ENCODE measurements at regions not wholly inside any gene's neighbourhood (a gene's known extent, or its start where the extent isn't known, plus 50 kb on each side); places are given as distances from the start of the nearest gene placed in this dataset.
"Not testable (repeated sequence)": the region's sequence is repeated elsewhere in the genome, so short reads cannot be mapped to it uniquely, and the experiment has no call there.

- DNase-seq: no peak
These were observed 746.1 kb upstream of the LRRTM1 start for GRCh38 chr2:81050580-81051095.

DNA sequence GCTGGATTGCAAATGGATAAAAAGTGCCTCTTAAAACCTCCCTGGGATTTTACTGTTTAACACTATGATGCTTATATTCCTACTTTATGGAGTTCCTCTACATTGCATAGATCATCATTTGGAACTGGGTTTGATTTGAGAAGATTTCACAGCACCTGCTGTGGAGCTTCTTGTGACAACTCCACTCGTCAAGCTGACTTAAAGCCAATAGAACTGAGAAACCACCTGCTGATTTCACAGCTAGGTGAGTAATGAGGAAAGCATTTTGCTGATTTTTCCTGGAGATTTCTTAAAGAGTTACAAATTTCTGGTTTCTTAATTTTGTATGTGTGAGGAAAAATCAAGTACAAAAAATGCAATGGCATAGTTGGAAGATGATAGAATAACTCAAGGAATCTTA, 739.1 kb upstream of the LRRTM1 start:
- no peak for DNase-seq

DNA sequence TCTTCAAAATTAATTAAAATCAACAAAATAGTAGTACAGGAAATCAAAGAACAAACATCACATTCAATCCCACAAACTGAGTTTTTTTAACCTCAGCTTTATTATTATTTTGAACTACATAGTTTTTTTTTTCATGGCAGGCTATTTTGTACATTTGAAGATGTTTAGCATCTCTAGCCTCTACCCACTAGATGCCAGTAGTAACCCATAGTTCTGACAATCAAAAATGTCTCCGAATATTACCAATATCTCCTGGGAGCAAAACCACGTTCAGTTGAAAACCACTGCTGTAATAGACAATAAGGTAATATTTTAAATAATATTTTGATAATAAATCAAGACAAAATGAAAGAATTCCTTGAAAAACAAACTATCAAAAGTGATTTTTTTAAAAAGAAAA, 702.6 kb upstream of the LRRTM1 start:
- DNase-seq: no peak

DNA sequence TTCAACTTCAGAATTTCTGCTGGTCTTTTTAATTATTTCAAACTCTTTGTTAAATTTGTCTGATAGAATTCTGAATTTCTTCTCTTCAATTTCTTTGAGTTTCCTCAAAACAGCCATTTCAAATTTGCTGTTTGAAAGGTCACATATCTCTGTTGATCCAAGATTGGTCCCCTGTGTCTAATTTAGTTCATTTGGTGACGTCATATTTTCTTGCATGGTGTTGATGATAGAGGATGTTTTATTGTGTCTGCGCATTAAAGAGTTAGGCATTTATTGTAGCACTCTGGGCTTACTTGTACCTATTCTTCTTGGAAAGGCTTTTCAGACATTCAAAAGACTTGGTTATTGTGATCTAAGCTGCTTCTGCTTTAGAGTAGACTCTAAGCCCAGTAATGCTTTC, 698.4 kb upstream of the LRRTM1 start:
- DNase-seq: no peak

DNA sequence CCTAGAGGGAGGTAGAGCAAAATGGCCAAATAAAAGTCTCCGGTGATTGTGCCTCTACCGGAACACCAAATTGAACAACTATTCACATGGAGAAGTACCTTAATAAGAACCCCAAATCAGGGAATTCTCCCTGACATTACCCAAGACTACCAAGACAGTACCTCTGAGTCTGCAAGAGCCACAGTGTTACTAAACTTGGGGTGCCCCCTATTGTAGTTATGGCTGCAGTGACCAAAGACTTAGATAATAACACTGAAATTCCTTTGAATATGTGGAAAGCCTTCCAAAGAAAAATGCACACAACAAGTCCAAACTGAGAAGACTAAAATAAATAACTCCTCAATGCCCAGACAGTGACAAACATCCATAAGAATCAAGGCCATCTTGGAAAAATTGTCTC, 682.9 kb upstream of the LRRTM1 start:
- no peak for DNase-seq

GRCh38 chr2:80969900-80970299, 665.3 kb upstream of the LRRTM1 start:
- no peak for DNase-seq

GRCh38 chr2:80968450-80968849, 663.9 kb upstream of the LRRTM1 start:
- DNase-seq: no peak

GRCh38 chr2:80947601-80948130, 643.1 kb upstream of the LRRTM1 start:
- no peak for DNase-seq

DNA sequence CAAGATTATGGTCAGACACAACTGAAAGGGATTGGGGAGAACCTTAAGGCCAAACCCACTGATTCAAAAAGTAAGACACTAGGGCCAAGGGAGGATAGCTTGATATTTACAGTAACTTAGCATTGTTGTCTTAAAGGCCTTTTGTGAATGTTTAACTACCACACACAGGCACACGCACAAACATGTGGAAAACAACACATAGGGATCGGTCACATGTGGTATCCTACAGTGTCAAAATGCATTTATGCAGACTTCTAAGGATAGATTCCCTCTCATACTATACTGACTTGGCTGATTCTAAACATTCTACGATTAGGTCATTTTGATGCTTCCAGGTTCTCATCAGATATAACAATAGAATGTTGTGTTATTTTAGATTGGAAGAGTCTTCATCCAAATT, 638.9 kb upstream of the LRRTM1 start:
- DNase-seq: no peak

- DNase-seq: no peak
These were observed 638.2 kb upstream of the LRRTM1 start for GRCh38 chr2:80942766-80943165.

DNA sequence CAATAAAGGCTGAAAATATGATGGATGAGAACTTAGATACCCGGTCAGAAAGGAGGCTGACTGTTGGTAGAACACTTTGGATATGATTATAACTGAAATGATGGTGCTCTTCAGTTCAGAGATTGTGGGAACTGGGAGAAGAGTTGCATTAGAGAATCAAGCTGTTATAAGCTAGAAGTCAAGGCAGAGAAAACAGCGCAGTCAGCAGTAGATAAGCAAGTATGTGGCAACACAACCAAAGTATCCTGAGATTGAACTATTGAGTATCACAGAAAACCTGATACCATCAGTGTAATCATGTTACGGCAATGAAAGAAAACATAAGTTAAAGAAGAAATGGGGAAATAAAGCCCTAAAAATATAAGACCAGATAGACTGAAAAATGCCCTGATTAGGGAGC, 633.9 kb upstream of the LRRTM1 start:
- DNase-seq: no peak

DNA sequence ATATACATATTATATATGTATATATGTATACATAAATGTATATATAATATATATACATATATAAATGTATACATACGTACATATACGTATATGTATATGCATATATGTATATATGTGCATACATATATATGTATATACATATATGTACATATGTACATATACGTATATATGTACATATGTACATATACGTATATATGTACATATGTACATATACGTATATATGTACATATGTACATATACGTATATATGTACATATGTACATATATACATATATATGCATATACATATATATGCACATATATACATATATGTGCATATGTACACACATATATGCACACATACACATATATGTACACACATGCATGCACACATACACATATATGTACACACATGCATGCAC, 627.3 kb upstream of the LRRTM1 start:
- DNase-seq: not testable (repeated sequence)

DNA sequence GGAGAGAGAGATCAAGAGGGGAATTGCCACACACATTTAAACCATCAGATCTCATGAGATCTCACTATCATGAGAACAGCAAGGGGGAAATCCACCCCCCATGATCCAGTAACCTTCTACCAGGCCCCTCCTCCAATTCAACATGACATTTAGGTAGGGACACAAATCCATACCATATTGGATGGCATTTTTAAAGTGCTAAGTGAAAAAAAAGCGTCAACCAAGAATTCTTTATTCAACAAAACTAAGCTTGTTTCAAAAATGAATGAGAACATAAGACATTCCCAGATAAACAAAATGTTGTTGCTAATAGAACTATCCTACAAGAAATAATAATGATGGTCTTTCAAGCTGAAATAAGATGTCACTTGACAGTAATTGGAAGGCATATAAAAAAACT, 626.2 kb upstream of the LRRTM1 start:
- DNase-seq: no peak

DNA sequence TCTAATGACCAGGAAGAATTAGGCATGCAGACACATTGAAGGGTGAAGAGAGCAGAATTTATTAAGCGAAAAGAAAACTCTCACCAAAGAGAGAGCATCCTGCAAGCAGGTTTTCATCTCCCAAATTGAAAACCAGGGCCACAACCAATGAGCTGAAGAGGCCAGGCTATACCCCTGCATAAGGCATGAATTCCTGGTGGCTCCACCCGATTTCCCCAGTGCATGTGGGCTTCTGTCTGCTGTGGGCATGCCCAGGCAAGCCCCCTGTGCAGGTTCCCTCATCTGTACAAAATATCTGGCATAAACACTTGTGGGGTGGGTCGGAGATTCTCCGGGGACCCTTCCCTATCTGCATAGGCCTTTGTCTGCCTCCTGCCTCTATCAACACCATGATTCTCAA, 621.6 kb upstream of the LRRTM1 start:
- DNase-seq: no peak

- DNase-seq: no peak
These were observed 592.0 kb upstream of the LRRTM1 start for GRCh38 chr2:80896576-80896975.

- DNase-seq: no peak
These were observed 589.9 kb upstream of the LRRTM1 start for GRCh38 chr2:80894486-80894885.

DNA sequence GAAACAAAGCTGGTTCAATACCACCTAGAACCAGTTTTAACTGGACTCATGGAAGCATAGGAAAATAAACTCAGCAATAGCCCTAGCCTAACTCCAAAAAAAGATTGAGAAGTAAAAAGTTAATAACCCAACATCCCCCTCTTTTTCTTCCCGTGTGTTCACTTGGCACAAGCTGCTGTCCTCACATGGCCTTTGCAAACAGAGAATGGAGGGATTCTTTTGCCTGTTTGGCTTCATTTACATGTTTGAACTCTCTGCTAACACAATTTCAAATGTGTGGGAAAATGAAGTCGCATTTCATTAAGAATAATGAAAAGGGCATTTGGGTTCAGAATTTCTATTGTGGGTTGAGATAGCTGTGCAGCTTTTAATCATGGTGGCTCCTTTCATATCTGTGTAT, 589.2 kb upstream of the LRRTM1 start:
- no peak for DNase-seq

DNA sequence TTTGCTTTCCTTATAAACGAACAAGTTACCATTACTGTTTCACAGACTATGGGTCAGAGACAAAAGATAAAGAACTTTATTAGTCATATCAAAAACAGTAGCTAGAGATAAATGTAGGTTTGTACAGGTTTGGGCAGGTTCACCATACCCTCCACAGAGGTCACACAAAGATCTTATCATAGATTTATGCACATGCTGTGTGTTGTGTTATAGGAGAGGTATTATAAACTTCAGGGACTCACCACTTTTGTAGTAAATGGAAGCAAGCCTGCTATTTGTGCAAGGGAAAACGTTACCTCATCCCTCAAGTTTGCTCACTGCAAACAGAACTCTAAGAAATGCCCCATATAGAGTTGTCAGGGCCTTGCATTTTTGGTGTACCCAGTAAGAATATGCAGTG, 584.5 kb upstream of the LRRTM1 start:
- DNase-seq: no peak

DNA sequence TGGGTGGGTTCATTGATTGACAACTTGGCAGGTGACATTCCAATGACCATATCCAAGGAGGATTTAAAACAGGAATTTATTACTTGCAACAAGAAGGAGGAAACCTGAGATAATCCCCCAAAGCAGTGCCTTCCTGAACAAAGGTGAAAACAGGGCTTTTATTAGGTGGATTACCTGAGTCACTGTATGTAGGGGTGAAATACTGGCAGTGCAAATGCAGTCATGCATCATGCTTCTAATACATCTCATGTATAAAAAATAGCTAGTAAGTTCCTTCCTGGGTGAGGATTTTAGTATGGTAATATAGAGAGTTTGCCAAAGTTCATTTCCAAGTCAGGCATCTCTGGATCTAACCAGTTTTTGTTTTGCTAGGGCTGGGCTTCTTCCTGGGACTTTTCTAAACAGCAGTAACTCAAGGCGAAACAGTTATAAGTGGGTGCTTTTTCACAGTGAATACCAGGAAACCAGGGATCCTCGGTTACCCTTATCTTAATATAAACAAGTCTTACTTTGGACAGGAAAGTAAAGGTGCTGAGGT, 583.4 kb upstream of the LRRTM1 start:
- no peak for DNase-seq

DNA sequence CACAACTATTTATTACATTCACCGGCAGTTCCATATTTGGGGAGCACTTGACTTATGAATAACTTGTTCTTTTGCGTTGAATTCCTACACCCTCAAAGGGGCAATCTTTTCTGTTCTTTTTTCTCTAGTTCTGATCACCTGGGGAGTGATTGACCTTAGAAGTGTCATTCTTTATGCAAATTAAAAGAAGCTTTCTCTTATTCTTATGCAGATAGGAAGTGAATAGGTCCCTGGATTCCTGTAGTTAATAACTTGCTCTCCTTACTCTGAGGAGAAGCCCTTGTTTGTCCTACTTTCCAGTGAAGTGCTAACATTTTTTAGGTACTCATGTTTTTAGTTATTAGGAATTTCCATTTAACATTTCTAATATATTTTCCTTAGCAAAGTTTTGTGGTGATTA, 569.8 kb upstream of the LRRTM1 start:
- DNase-seq: no peak

GRCh38 chr2:80869858-80870438, 565.4 kb upstream of the LRRTM1 start:
- no peak for DNase-seq

DNA sequence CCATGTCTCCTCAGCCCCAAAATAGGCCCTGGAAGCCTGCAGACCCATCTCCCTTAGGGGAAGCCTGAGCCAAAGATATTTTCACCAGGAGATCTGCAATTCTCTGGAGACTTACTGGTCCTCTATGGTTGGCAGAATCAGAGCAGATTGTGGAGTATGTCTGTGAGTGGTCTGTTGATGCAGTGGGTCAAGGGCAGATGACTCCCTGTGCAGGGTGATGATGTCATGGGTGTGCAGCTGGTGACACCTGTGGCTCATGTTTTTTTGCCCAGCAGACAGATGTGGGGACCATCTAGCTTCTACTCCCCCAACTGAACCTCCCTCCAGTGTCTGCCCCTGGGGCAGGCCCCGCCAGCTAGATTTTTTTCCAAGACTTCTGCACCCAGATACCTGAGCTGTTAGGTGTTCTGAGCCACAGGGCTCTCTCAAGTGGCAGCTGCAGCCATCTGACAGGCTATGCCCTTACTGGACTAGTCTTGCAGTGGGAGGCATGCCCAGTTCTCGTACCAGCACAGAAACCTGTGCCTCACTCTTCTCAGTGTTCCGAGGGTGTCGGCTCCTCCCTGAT, 558.7 kb upstream of the LRRTM1 start:
- DNase-seq: no peak

DNA sequence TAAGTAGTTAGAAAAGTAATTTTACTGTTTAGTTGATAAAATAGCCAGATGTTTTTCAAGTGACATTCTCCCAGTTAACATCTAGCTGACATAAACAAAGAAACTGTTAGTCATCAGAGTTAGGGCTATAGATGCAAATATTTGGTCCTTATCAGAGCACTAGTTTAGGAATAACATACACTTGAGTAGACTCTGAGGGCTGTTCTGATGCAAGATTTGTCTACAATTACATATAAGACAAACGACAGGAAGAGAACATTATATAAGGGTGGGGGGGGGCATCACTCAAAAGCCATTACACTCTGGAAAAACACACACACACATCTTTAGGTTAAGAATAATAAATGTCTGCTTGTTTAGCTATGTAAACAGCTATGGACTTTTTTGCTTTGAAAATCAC, 554.4 kb upstream of the LRRTM1 start:
- no peak for DNase-seq

DNA sequence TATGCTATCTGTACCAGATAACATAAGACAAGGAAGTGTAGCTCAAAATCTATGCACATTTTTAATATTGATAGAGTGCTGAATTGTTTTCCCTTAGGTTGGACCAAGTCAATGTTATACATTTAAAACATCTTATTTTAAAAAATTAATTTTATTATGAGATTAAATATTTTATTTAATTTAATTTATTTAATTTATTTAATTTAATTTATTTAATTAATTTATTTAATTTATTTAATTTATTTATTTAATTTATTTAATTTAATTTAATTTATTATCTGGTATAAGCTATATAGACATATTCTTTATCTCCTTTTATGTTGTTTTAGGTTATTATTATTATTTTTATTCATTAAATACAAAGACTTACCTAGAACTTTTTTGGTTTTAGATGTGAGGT, 551.7 kb upstream of the LRRTM1 start:
- DNase-seq: no peak

DNA sequence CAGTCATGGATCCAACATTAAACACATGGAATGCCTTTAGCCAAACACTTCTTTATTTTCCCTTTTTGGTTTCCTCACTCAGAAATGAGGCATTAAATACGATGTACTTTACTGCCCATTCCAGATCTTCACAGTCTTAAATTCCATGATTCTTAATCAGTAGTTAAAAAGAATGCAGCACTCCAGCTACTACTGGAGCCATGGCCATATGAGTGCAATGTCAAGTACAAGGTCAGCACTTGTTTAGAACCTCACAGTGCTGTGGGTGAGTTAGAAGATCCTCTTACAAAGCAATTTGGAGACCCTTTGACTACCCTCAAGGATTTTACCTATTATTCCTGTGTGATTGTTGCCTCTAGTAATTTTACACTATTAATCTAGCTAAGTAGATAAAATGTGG, 550.3 kb upstream of the LRRTM1 start:
- DNase-seq: no peak

All from NCI-H1048 (cell line).